ENCODE measurements at regions not wholly inside any gene's neighbourhood (a gene's known extent, or its start where the extent isn't known, plus 50 kb on each side); places are given as distances from the start of the nearest gene placed in this dataset.

DNA sequence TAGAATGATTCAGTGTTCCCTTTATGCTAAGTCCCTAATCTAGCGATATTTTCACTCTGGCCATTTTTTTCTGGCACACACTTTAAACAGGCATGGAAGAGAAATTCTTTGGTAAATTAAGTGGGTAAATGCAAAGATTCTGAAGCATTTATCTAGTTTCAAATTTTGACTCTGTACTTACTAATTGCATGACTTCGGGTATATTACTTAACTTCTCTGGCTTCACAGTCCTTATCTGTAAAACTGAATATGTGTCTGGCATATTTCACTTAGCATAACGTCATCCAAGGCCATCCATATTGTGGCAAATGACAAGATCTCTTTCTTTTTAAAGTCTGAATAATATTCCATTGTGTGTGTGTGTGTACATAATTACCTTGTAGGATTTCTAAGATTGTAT lies 114.5 kb downstream of the MBL2 start:
- no peaks in the 10 kb centered on the region for H3K36me3 ChIP-seq (replicated peaks in 1 of 2)
- 47 to 52% (median 49%) methylated on average over 3 of the region's 3 CpGs for WGBS, 4 donors
- no peak for TF ChIP-seq POLR2A (IDR thresholded peaks at IDR 0.05)
- TF ChIP-seq, protein P1, sequence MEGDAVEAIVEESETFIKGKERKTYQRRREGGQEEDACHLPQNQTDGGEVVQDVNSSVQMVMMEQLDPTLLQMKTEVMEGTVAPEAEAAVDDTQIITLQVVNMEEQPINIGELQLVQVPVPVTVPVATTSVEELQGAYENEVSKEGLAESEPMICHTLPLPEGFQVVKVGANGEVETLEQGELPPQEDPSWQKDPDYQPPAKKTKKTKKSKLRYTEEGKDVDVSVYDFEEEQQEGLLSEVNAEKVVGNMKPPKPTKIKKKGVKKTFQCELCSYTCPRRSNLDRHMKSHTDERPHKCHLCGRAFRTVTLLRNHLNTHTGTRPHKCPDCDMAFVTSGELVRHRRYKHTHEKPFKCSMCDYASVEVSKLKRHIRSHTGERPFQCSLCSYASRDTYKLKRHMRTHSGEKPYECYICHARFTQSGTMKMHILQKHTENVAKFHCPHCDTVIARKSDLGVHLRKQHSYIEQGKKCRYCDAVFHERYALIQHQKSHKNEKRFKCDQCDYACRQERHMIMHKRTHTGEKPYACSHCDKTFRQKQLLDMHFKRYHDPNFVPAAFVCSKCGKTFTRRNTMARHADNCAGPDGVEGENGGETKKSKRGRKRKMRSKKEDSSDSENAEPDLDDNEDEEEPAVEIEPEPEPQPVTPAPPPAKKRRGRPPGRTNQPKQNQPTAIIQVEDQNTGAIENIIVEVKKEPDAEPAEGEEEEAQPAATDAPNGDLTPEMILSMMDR (IDR thresholded peaks at IDR 0.05): no peak
- no peak for DNase-seq
- H3K9me3 ChIP-seq (replicated peaks in 1 of 3): no peaks in the 10 kb centered on the region
- intact Hi-C loops (cut with DNase I): no loop called here
- no peaks in the 10 kb centered on the region for H3K27me3 ChIP-seq
- no peak overlapping the region for H3K4me3 ChIP-seq
- H3K27ac ChIP-seq: no peak overlapping the region
- H3K4me1 ChIP-seq (replicated peaks in 1 of 2): no peaks in the 10 kb centered on the region

DNA sequence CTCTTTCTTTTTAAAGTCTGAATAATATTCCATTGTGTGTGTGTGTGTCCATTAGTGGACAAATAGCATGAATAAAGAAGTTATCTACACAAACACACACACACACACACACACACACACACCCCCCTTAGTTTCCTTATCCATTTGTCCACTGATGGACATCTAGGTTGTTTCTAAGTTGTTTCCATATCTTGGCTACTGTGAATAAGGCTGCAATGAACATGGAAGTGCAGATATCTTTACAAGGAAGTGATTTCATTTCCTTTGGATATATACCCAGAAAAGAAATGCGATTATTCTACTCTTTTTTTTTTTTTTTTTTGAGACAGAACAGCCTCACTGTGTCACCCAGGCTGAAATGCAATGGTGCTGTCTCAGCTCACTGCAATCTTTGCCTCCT lies 113.5 kb downstream of the MBL2 start:
- no peak for TF ChIP-seq POLR2A (IDR thresholded peaks at IDR 0.05)
- TF ChIP-seq, protein P1 (IDR thresholded peaks at IDR 0.05): no peak
- Histone ChIP-seq H3K9me3 (replicated peaks in 1 of 3) (no peaks in the 10 kb centered on the region), H3K27ac (no peak overlapping the region), H3K36me3 (replicated peaks in 1 of 2) (no peaks in the 10 kb centered on the region), H3K4me3 (no peak overlapping the region), H3K27me3 (no peaks in the 10 kb centered on the region), H3K4me1 (replicated peaks in 1 of 2) (no peaks in the 10 kb centered on the region)
- no peak for DNase-seq
- 36 to 51% (median 44%) methylated on average over 1 of the region's 1 CpG for WGBS, 4 donors
- intact Hi-C loops (cut with DNase I): no loop called here

DNA sequence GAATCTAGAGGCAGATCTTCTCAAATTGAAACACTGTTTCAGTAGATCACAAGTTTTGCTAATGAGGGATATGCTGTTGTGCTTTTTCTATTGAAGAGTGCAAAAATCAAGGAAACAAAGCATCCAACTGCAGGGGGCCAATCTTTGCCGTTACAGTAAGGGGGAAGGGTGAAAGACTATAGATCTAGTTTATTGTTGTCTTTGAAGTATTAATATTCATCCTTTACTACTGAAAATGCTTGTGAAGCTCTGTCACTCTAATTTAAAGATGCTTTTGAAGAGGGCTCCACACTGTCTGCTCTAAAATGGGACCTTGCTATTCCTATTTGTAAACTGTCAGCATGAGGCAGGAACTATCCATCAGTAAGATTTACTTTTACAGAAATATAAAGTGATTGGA lies 110.3 kb downstream of the MBL2 start:
- no peaks in the 10 kb centered on the region for H3K27me3 ChIP-seq
- intact Hi-C loops (cut with DNase I): no loop called here
- H3K9me3 ChIP-seq (replicated peaks in 1 of 3): peaks cover 0 to 10% (median 0%) of the 10 kb centered on the region in 3 donors
- no peaks in the 10 kb centered on the region for H3K36me3 ChIP-seq (replicated peaks in 1 of 2)
- no peak overlapping the region for H3K27ac ChIP-seq
- 9 to 35% (median 31%) methylated on average over 1 of the region's 1 CpG for WGBS, 4 donors
- no peak for TF ChIP-seq POLR2A (IDR thresholded peaks at IDR 0.05)
- TF ChIP-seq, protein P1 (IDR thresholded peaks at IDR 0.05): no peak
- no peaks in the 10 kb centered on the region for H3K4me1 ChIP-seq (replicated peaks in 1 of 2)
- no peak for DNase-seq
- H3K4me3 ChIP-seq: no peak overlapping the region

DNA sequence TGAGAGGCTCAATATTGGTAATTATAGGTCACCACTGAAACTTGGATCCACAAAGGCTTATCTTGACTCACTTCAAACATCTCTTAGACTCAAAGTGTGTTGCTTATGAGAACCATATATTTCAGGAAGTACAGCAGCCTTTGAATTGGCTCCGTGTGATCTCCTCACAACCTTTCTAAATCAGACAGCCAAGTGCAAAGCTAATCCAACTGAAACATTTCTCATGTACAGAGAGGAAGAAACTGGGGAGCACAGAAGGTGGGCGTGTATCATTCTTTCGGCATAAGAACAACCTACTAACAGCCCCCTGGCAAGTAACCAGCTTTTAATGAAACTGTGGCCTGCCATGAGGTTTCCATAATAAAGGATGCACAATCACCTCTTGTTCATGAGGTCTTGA lies 109.4 kb downstream of the MBL2 start:
- Histone ChIP-seq H3K27me3 (no peaks in the 10 kb centered on the region), H3K27ac (no peak overlapping the region), H3K36me3 (replicated peaks in 1 of 2) (no peaks in the 10 kb centered on the region), H3K4me3 (no peak overlapping the region), H3K4me1 (replicated peaks in 1 of 2) (no peaks in the 10 kb centered on the region), H3K9me3 (replicated peaks in 1 of 3) (peaks cover 0 to 11% (median 0%) of the 10 kb centered on the region in 3 donors)
- TF ChIP-seq, protein P1 (IDR thresholded peaks at IDR 0.05): no peak
- TF ChIP-seq POLR2A (IDR thresholded peaks at IDR 0.05): no peak
- intact Hi-C loops (cut with DNase I): no loop called here
- DNase-seq: no peak
- WGBS, 4 donors: 65 to 81% (median 77%) methylated on average over 3 of the region's 3 CpGs

Data from adrenal gland (tissue), 9 donors.